ENCODE measurements at regions not wholly inside any gene's neighbourhood (a gene's known extent, or its start where the extent isn't known, plus 50 kb on each side); places are given as distances from the start of the nearest gene placed in this dataset.

- intact Hi-C loops (cut with micrococcal nuclease) = no loop called here
- no peak for TF ChIP-seq EZH2phosphoT487 (IDR thresholded peaks at IDR 0.05; ENCODE audit: borderline replicate concordance, low read length)
- TF ChIP-seq CTCF (conservative IDR thresholded peaks at IDR 0.05; ENCODE audit: low read depth, low read length) = no peak
- TF ChIP-seq EZH2 (IDR thresholded peaks at IDR 0.05; ENCODE audit: low read length, unreplicated experiment) = no peak
- no peak for ATAC-seq
- no peaks in the 10 kb centered on the region for H4K20me1 ChIP-seq (ENCODE audit: low read length)
- H3K9me2 ChIP-seq (replicated peaks; ENCODE audit: low read length) = no peaks in the 10 kb centered on the region
- no peaks in the 10 kb centered on the region for H3F3A ChIP-seq (ENCODE audit: low read length, unreplicated experiment)
- no peaks in the 10 kb centered on the region for H3K4me1 ChIP-seq (ENCODE audit: insufficient read depth, low read length)
- no peak overlapping the region for H3K9ac ChIP-seq (ENCODE audit: low read length)
- no peaks in the 10 kb centered on the region for H3K79me2 ChIP-seq (ENCODE audit: low read length)
- no peaks in the 10 kb centered on the region for H3K36me3 ChIP-seq (ENCODE audit: low read depth, low read length)
- BruUV-seq (replicated peaks) = no TSS peak
- H3K4me2 ChIP-seq (ENCODE audit: low read length) = no peak overlapping the region
- ChIA-PET POLR2A (ENCODE audit: unreplicated experiment) (no interaction called here), CTCF (no interaction called here)
- H3K27me3 ChIP-seq (ENCODE audit: low read length) = no peaks in the 10 kb centered on the region
- DNase-seq = no peak
- H2AFZ ChIP-seq (ENCODE audit: low read length) = no peak overlapping the region
- no peak overlapping the region for H3K4me3 ChIP-seq (ENCODE audit: low read length)
- no peak overlapping the region for H3K27ac ChIP-seq (ENCODE audit: low read length)
- no peaks in the 10 kb centered on the region for H3K9me3 ChIP-seq (ENCODE audit: low read length)
Measured at GRCh38 chr14:49193332-49194065, 392.7 kb downstream of the RPS29 start.

- BruUV-seq (replicated peaks) = no TSS peak
- no peak for ATAC-seq
Measured at GRCh38 chr14:49191380-49191779, 394.8 kb downstream of the RPS29 start.

More at GRCh38 chr14:49191380-49191779, 394.8 kb downstream of the RPS29 start:
- Histone ChIP-seq H4K20me1 (ENCODE audit: low read length) (no peaks in the 10 kb centered on the region), H3K4me1 (ENCODE audit: insufficient read depth, low read length) (no peaks in the 10 kb centered on the region), H3K9me3 (ENCODE audit: low read length) (no peaks in the 10 kb centered on the region), H3K9me2 (replicated peaks; ENCODE audit: low read length) (no peaks in the 10 kb centered on the region), H3F3A (ENCODE audit: low read length, unreplicated experiment) (no peaks in the 10 kb centered on the region), H3K27ac (ENCODE audit: low read length) (no peak overlapping the region), H3K27me3 (ENCODE audit: low read length) (no peaks in the 10 kb centered on the region), H3K36me3 (ENCODE audit: low read depth, low read length) (no peaks in the 10 kb centered on the region), H3K9ac (ENCODE audit: low read length) (no peak overlapping the region), H2AFZ (ENCODE audit: low read length) (no peak overlapping the region), H3K4me3 (ENCODE audit: low read length) (no peak overlapping the region), H3K79me2 (ENCODE audit: low read length) (no peaks in the 10 kb centered on the region), H3K4me2 (ENCODE audit: low read length) (no peak overlapping the region)
- POLR2A ChIA-PET (ENCODE audit: unreplicated experiment) = no interaction called here
- CTCF ChIA-PET = no interaction called here
- TF ChIP-seq CTCF (conservative IDR thresholded peaks at IDR 0.05; ENCODE audit: low read depth, low read length) (no peak), EZH2phosphoT487 (IDR thresholded peaks at IDR 0.05; ENCODE audit: borderline replicate concordance, low read length) (no peak), EZH2 (IDR thresholded peaks at IDR 0.05; ENCODE audit: low read length, unreplicated experiment) (no peak)
- DNase-seq = no peak
- intact Hi-C loops (cut with micrococcal nuclease) = no loop called here
